ENCODE measurements at regions not wholly inside any gene's neighbourhood (a gene's known extent, or its start where the extent isn't known, plus 50 kb on each side); places are given as distances from the start of the nearest gene placed in this dataset.

DNA sequence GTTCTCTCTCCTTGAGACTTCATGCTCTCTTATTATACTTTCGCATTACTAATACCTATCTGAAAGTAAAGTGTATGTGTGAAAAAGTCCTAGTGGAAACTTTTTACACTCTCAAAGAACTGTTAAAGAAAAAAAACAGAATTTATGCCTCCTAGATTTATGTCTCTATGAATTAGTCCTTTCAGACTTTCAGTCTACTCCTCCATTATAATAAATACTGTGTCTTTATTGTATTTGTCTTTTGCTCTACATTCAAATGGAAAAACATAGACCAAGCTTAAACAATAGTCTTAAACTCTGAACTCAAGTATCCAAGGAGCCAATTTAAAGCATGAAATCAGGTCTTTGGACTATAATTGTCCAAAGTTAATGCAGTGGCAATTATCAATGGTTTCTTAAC is 1449.0 kb downstream of the PLA2G4A start:
- no peak for TF ChIP-seq EP300 (IDR thresholded peaks at IDR 0.05; ENCODE audit: borderline replicate concordance)
- TF ChIP-seq, protein P1, sequence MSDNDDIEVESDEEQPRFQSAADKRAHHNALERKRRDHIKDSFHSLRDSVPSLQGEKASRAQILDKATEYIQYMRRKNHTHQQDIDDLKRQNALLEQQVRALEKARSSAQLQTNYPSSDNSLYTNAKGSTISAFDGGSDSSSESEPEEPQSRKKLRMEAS (IDR thresholded peaks at IDR 0.05), result no peak
- no peak for TF ChIP-seq NFIC (IDR thresholded peaks at IDR 0.05)
- no peak for TF ChIP-seq FOXM1 (IDR thresholded peaks at IDR 0.05; ENCODE audit: borderline replicate concordance, low read depth)
- no peak for TF ChIP-seq TAF1 (IDR thresholded peaks at IDR 0.05; ENCODE audit: low read depth)

- TF ChIP-seq, protein P2, sequence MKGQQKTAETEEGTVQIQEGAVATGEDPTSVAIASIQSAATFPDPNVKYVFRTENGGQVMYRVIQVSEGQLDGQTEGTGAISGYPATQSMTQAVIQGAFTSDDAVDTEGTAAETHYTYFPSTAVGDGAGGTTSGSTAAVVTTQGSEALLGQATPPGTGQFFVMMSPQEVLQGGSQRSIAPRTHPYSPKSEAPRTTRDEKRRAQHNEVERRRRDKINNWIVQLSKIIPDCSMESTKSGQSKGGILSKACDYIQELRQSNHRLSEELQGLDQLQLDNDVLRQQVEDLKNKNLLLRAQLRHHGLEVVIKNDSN (IDR thresholded peaks at IDR 0.05), result no peak
- TF ChIP-seq, protein P1 (IDR thresholded peaks at IDR 0.05), result no peak
- TF ChIP-seq TAF1 (IDR thresholded peaks at IDR 0.05; ENCODE audit: low read depth), result no peak
- no peak for TF ChIP-seq EP300 (IDR thresholded peaks at IDR 0.05; ENCODE audit: borderline replicate concordance)
- no peak for TF ChIP-seq YY1 (IDR thresholded peaks at IDR 0.05; ENCODE audit: low read depth)
- no peak for TF ChIP-seq NFIC (IDR thresholded peaks at IDR 0.05)
- no peak for TF ChIP-seq CREB1 (IDR thresholded peaks at IDR 0.05; ENCODE audit: low read depth)
- TF ChIP-seq FOXM1 (IDR thresholded peaks at IDR 0.05; ENCODE audit: borderline replicate concordance, low read depth), result no peak
- no peak for TF ChIP-seq CEBPB (IDR thresholded peaks at IDR 0.05)
- TF ChIP-seq, protein P3, sequence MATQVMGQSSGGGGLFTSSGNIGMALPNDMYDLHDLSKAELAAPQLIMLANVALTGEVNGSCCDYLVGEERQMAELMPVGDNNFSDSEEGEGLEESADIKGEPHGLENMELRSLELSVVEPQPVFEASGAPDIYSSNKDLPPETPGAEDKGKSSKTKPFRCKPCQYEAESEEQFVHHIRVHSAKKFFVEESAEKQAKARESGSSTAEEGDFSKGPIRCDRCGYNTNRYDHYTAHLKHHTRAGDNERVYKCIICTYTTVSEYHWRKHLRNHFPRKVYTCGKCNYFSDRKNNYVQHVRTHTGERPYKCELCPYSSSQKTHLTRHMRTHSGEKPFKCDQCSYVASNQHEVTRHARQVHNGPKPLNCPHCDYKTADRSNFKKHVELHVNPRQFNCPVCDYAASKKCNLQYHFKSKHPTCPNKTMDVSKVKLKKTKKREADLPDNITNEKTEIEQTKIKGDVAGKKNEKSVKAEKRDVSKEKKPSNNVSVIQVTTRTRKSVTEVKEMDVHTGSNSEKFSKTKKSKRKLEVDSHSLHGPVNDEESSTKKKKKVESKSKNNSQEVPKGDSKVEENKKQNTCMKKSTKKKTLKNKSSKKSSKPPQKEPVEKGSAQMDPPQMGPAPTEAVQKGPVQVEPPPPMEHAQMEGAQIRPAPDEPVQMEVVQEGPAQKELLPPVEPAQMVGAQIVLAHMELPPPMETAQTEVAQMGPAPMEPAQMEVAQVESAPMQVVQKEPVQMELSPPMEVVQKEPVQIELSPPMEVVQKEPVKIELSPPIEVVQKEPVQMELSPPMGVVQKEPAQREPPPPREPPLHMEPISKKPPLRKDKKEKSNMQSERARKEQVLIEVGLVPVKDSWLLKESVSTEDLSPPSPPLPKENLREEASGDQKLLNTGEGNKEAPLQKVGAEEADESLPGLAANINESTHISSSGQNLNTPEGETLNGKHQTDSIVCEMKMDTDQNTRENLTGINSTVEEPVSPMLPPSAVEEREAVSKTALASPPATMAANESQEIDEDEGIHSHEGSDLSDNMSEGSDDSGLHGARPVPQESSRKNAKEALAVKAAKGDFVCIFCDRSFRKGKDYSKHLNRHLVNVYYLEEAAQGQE (IDR thresholded peaks at IDR 0.05; ENCODE audit: low read depth), result no peak
- no peak for TF ChIP-seq ZBTB7A (IDR thresholded peaks at IDR 0.05; ENCODE audit: low read depth)
- TF ChIP-seq EGR1 (IDR thresholded peaks at IDR 0.05), result no peak
- TF ChIP-seq TCF12 (IDR thresholded peaks at IDR 0.05; ENCODE audit: low read depth), result no peak
- no peak for TF ChIP-seq TEAD4 (IDR thresholded peaks at IDR 0.05)
- TF ChIP-seq RAD21 (IDR thresholded peaks at IDR 0.05; ENCODE audit: low read depth), result no peak
Measured at GRCh38 chr1:188281921-188282320, 1453.2 kb downstream of the PLA2G4A start.

GRCh38 chr1:188295157-188295556 is 1466.4 kb downstream of the PLA2G4A start:
- TF ChIP-seq, protein P3 (IDR thresholded peaks at IDR 0.05; ENCODE audit: low read depth), result no peak
- no peak for TF ChIP-seq EGR1 (IDR thresholded peaks at IDR 0.05)
- TF ChIP-seq, protein P2 (IDR thresholded peaks at IDR 0.05), result peak; percentile 56; the same call in 1 of the 2 replicates
- peak; percentile 76 for TF ChIP-seq TCF12 (IDR thresholded peaks at IDR 0.05; ENCODE audit: low read depth)
- TF ChIP-seq, protein P1 (IDR thresholded peaks at IDR 0.05), result peak; percentile 35; the same call in 1 of the 2 replicates
- TF ChIP-seq TEAD4 (IDR thresholded peaks at IDR 0.05), result peak; percentile 92
- TF ChIP-seq EP300 (IDR thresholded peaks at IDR 0.05; ENCODE audit: borderline replicate concordance), result peak; percentile 90
- peak; percentile 44; the same call in 1 of the 2 replicates for TF ChIP-seq NFIC (IDR thresholded peaks at IDR 0.05)
- 0 out of 2 replicates have a peak, but pooled peaks have one; percentile 25 for TF ChIP-seq RAD21 (IDR thresholded peaks at IDR 0.05; ENCODE audit: low read depth)
- peak; percentile 45; the same call in 1 of the 2 replicates for TF ChIP-seq CEBPB (IDR thresholded peaks at IDR 0.05)
- TF ChIP-seq CREB1 (IDR thresholded peaks at IDR 0.05; ENCODE audit: low read depth), result no peak
- TF ChIP-seq ZBTB7A (IDR thresholded peaks at IDR 0.05; ENCODE audit: low read depth), result no peak
- TF ChIP-seq YY1 (IDR thresholded peaks at IDR 0.05; ENCODE audit: low read depth), result no peak
- no peak for TF ChIP-seq TAF1 (IDR thresholded peaks at IDR 0.05; ENCODE audit: low read depth)
- TF ChIP-seq FOXM1 (IDR thresholded peaks at IDR 0.05; ENCODE audit: borderline replicate concordance, low read depth), result peak; percentile 82

GRCh38 chr1:188302746-188303145 is 1474.0 kb downstream of the PLA2G4A start:
- TF ChIP-seq CEBPB (IDR thresholded peaks at IDR 0.05) (no peak), NFIC (IDR thresholded peaks at IDR 0.05) (peak; percentile 43), CREB1 (IDR thresholded peaks at IDR 0.05; ENCODE audit: low read depth) (no peak), EGR1 (IDR thresholded peaks at IDR 0.05) (no peak), YY1 (IDR thresholded peaks at IDR 0.05; ENCODE audit: low read depth) (no peak), EP300 (IDR thresholded peaks at IDR 0.05; ENCODE audit: borderline replicate concordance) (peak; percentile 75; the same call in 1 of the 2 replicates), ZBTB7A (IDR thresholded peaks at IDR 0.05; ENCODE audit: low read depth) (no peak), FOXM1 (IDR thresholded peaks at IDR 0.05; ENCODE audit: borderline replicate concordance, low read depth) (peak; percentile 64; the same call in 1 of the 2 replicates), TCF12 (IDR thresholded peaks at IDR 0.05; ENCODE audit: low read depth) (peak; percentile 68; the same call in 1 of the 2 replicates), RAD21 (IDR thresholded peaks at IDR 0.05; ENCODE audit: low read depth) (no peak; the same call in 1 of the 2 replicates), TEAD4 (IDR thresholded peaks at IDR 0.05) (peak; percentile 72), TAF1 (IDR thresholded peaks at IDR 0.05; ENCODE audit: low read depth) (no peak)
- TF ChIP-seq, protein P1 (IDR thresholded peaks at IDR 0.05), result no peak
- TF ChIP-seq, protein P2 (IDR thresholded peaks at IDR 0.05), result no peak
- TF ChIP-seq, protein P3 (IDR thresholded peaks at IDR 0.05; ENCODE audit: low read depth), result no peak
